GM11168 (cell line): ENCODE measurements at regions not wholly inside any gene's neighbourhood (a gene's known extent, or its start where the extent isn't known, plus 50 kb on each side); places are given as distances from the start of the nearest gene placed in this dataset.

Experiments
- in situ Hi-C: fragments of 300-500 bp; cut with MboI; formaldehyde crosslinking; loops from one replicate; pipeline ENCODE4 v1.12.0; 2022; ENCODE audit warnings: low sequenced_read_pairs; ENCODE audit not compliant: unreplicated experiment

DNA sequence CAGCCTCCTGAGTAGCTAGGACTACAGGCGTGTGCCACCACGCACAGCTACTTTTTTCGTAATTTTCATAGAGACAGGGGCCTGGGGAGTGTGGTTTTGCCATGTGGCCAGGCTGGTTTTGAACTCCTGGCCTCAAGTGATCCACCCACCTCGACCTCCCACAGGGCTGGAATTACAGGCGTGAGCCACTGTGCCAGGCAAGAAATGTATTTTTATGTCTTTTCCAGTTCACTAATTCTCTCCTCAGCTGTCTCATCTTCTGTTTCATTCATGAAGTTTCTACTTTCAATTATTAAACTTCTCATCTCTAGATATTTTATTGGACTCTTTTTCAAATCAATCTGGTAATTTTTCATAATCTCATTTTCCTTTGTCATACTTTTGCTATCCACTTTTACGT, 72.1 kb upstream of the DISP3 start:
- in situ Hi-C loops, result no loop called here

DNA sequence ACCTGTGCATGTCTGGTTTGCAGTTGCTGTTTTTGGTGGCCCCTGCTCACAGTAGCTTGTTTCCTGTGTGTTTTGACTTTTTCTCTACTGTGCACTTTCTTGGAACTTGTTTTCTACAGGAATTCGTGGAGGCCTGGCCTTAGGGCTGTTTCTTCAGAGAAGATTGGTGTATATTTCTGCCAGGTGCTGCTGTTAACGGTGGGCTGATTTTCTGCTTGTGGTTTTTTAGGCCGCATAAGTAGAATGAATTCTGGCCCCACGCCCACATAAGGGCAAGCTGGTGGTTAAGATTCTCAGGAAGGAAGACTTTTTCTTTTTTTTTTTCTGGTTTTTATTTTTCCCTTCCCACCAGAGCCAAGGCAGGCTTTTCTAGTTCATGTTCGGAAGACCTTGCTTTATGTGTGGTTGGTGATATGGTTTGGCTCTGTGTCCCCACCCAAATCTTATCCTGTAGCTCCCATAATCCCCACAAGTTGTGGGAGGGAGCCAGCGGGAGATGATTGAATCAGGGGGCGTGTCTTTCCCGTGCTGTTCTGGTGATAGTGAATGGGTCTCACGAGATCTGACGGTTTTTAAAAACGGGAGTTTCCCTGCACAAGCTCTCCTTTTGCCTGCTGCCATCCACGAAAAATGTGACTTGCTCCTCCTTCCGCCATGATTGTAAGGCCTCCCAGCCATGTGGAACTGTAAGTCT, 71.5 kb upstream of the DISP3 start:
- in situ Hi-C loops, result no loop called here

DNA sequence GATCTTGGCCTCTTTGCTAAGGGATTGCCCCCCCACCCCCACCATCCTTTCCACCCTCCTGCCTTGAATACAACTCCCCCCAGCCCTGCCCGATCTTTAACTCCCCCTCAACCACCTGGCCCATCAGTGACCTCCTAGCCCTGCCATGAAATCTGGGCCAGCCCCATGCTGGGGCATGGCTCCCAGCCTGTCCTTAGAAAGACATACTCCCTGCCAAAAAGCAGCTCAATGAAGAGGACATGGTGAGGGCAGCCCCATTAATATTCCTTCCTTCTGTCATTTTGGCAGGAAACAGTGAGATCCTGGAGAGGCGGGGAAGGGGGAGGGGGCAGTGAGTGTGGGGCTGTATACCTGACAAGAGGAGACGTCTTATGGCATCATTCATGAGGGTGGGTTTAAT, 66.8 kb upstream of the DISP3 start:
- in situ Hi-C loops, result no loop called here

DNA sequence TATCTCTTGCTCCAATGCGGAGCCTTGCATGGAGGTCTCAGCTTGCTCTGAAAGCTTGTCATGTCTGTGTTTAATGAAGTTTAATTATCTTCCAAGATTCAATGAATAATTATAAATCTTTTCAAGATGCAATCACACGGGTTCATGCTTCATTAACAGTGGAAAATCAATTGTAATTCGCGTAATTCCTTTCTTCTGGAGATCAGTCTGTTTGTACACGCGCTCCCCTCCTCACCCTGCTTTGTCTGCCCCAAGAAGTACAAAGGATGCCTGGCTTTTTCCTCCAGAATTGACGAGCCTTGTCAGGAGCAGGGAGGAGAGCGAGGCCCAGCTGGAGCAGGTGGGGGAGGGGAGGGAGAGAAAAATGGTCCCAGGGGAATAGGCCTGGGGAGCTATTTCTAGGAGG, 65.0 kb upstream of the DISP3 start:
- in situ Hi-C loops, result no loop called here

DNA sequence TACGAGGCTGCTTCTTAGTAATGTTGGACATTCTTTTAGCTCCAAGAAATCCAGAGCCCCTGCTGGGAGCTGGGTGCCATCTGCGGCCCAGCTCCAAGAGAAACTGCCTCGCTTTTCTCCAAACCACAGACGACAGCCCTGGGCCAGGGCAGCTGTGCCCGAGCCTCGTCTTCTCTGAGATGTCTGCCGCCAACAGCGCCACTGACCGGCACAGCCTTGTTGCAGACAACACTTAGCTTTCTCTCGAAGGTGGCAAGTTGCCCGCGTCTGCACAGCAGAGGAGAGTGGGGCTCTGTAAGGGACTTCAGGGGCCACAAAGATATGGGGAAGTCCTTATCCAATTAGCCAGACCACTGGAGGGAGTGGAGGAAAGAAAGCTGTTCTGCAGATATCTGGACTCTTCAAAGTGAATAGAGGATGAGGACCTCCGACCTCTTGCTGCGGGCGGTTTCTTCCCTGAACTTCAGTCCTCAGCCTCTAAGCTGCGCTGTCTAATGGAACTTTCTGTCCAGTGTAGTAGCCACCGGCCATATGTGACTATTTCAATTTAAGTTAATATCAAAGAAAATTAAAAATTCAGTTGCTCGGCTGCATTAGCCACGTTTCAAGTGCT, 63.9 kb upstream of the DISP3 start:
- in situ Hi-C loops, result no loop called here

DNA sequence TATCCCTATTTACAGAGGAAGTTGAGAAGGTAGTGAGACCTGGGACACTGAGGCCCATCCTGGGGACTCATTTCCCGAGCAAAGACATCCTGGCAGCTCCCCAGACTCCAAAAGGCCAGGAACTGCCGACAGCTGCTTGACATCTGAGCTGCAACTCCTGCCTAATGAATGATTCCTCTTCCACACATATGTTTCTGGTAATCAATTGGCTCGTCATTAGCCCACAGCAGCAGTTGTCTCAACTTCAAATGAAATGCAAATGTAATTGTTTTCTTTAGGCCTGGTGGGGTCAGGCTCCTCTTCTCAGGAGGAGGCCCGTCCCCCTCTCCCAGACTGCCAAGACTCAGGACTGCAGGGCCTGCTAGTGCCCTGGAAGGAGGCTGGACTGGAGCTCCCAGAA, 61.8 kb upstream of the DISP3 start:
- in situ Hi-C loops, result no loop called here

DNA sequence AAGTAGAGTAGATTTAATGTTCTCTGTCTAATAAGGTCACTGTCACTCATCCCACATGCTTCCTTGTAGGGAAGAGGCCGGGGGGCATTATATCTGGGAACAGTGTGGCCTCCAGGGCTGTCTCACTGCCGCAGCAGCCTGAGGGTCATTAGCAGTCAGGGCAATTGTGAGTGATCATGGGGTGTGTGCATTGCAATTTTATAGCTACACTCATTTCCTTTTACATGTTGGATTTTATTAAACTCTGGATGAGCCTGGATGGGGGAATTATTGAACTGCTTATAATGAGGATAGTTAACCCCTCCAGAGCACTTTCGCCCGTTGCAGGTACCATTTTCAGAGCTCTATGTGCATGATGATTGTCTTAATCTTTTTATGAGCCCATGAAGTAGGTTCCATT, 60.9 kb upstream of the DISP3 start:
- in situ Hi-C loops, result no loop called here

DNA sequence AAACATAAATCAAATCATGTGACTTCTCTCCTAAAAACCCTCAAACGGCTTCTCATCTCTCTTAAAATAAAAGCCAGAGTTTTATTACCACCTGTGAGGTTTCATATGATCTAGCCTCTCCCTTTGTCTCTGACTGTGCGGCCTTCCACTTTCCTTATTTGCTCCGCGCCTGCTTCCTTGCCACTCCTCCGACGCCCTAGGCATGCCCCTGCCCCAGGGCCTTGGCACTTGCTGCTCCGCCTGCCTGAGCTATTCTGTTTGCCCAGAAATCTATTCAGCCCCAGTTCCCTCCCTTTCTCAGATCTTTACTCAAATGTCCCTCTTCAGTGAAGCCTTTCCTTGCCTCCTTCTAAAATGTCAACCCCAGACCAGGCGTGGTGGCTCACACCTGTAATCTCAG, 57.5 kb upstream of the DISP3 start:
- in situ Hi-C loops, result no loop called here

DNA sequence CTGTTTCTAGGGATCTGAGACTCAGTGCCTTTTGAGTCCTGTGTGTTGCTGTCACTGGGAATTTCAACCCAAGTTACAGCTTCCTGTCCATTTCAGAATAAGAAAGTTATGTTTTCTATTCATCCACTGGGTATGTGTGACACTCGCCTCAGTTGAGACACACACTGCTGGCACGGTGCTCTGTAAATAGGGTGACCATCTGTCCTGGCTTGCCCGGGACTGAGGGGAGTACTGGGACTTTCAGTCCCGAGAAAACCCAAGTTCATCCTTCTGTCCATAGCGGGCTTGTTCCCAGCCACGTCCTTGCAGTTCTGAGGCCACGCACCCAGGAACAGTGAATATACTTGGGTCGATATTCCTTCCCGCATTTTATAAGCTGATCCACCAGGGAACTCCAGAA, 56.3 kb upstream of the DISP3 start:
- in situ Hi-C loops, result no loop called here

DNA sequence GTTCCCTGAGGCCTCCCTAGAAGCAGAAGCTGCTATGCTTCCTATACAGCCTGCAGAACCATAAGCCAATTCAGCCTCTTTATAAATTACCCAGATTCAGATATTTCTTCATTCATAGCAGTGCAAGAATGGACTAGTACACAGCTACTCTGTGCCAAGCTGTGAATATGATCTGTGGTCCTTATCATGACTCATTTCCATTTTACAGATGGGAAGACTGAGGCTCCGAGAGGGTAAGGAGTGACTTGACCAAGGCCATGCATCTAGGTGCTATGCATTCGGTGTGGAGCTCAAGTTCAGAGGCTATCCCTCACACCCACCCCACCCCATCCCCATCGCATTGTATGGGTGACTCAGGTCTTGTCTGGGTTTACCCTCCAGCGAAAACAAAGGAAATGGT, 52.3 kb upstream of the DISP3 start:
- in situ Hi-C loops, result no loop called here

DNA sequence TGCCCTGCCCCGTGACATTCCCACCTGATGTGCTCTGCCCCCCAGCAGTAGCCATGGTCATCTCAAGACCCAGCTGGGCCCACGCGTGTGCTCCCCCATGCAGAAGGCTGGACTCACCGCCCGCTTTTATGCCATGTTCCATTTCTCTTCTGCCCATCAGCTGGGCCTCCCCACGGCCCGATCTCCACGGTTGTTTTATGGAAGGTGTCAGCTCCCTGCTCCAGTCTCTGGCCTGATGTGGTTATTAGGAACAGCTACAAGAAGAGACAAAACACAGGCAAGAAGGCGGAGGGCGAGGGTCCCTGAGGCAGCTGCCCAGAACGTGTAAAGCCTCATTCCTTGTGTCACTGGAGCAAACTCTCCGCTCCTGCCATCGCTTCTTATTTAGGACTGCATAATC, 50.2 kb upstream of the DISP3 start:
- in situ Hi-C loops, result no loop called here
